ENCODE measurements at regions not wholly inside any gene's neighbourhood (a gene's known extent, or its start where the extent isn't known, plus 50 kb on each side); places are given as distances from the start of the nearest gene placed in this dataset.

DNA sequence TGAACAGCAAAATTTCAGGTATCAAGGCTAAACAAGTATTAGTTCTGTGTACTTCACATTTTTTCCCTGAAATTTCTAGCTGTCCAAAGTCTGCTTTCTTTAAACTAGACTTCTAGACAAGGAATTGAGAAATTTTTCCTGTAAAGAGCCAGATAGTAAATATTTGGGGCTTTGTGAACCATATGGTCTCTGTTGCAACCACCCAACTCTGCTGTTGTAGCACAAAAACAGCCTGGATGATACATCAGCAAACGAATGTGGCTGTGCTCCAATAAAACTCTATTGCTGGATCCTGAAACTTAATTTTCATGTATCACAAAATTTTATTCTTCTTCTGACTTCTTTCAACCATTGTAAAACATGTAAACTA, 96.0 kb upstream of the SLC38A4 start:
- TF ChIP-seq, protein P1, sequence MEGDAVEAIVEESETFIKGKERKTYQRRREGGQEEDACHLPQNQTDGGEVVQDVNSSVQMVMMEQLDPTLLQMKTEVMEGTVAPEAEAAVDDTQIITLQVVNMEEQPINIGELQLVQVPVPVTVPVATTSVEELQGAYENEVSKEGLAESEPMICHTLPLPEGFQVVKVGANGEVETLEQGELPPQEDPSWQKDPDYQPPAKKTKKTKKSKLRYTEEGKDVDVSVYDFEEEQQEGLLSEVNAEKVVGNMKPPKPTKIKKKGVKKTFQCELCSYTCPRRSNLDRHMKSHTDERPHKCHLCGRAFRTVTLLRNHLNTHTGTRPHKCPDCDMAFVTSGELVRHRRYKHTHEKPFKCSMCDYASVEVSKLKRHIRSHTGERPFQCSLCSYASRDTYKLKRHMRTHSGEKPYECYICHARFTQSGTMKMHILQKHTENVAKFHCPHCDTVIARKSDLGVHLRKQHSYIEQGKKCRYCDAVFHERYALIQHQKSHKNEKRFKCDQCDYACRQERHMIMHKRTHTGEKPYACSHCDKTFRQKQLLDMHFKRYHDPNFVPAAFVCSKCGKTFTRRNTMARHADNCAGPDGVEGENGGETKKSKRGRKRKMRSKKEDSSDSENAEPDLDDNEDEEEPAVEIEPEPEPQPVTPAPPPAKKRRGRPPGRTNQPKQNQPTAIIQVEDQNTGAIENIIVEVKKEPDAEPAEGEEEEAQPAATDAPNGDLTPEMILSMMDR (IDR thresholded peaks at IDR 0.05) = no peak
- TF ChIP-seq POLR2A (IDR thresholded peaks at IDR 0.05) = no peak

All from thyroid gland (tissue), 4 donors.